ENCODE measurements at regions not wholly inside any gene's neighbourhood (a gene's known extent, or its start where the extent isn't known, plus 50 kb on each side); places are given as distances from the start of the nearest gene placed in this dataset.

DNA sequence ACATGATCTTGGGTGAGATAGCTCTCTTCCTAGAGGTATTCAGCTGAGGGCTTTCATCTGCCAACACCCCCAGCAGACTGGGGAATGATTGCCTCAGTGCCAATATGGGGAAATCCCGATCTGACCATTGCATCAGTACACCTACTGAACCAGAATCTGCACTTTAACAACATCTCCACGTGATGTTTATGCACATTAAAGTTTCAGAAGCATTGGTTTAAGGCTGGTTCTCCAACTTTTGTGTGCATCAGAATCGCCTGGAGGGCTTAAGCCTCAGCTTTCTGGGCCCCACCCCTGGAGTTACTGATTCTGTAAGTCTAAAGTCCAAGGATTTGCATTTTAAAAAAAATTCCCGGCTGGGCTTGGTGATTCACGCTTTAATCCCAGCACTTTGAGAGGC, 123.6 kb upstream of the MED13 start:
- H3K36me3 ChIP-seq (ENCODE audit: control insufficient read depth in 2 of 2, extremely low read depth in 1 of 2, insufficient read depth in 2 of 2, low read length in 2 of 2): no peaks in the 10 kb centered on the region
- H3K27ac ChIP-seq (ENCODE audit: control insufficient read depth, insufficient read depth, low read length): no peak overlapping the region
- DNase-seq (ENCODE audit: low read depth, low spot score): no peak
- H3K9me1 ChIP-seq (ENCODE audit: control insufficient read depth, extremely low read depth, insufficient read depth, low read length): no peaks in the 10 kb centered on the region
- H3K9me3 ChIP-seq (ENCODE audit: control insufficient read depth, low read depth, low read length): no peaks in the 10 kb centered on the region
- no peak overlapping the region for H3K4me2 ChIP-seq (ENCODE audit: control insufficient read depth, extremely low read depth, insufficient read depth, low read depth, low read length)
- H3K9ac ChIP-seq (ENCODE audit: control insufficient read depth, extremely low read depth, insufficient read depth, low read length): no peak overlapping the region
- no peak for TF ChIP-seq EZH2 (IDR thresholded peaks at IDR 0.05; ENCODE audit: low read length)
- TF ChIP-seq, protein P1, sequence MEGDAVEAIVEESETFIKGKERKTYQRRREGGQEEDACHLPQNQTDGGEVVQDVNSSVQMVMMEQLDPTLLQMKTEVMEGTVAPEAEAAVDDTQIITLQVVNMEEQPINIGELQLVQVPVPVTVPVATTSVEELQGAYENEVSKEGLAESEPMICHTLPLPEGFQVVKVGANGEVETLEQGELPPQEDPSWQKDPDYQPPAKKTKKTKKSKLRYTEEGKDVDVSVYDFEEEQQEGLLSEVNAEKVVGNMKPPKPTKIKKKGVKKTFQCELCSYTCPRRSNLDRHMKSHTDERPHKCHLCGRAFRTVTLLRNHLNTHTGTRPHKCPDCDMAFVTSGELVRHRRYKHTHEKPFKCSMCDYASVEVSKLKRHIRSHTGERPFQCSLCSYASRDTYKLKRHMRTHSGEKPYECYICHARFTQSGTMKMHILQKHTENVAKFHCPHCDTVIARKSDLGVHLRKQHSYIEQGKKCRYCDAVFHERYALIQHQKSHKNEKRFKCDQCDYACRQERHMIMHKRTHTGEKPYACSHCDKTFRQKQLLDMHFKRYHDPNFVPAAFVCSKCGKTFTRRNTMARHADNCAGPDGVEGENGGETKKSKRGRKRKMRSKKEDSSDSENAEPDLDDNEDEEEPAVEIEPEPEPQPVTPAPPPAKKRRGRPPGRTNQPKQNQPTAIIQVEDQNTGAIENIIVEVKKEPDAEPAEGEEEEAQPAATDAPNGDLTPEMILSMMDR (optimal IDR thresholded peaks at IDR 0.05 in 1 of 3, IDR thresholded peaks at IDR 0.05 in 1 of 3, conservative IDR thresholded peaks at IDR 0.05 in 1 of 3; ENCODE audit: extremely low read depth in 1 of 3, insufficient read depth in 2 of 3, low read length in 3 of 3): no peak
- no peaks in the 10 kb centered on the region for H3K27me3 ChIP-seq (ENCODE audit: control insufficient read depth, extremely low read depth, insufficient read depth, low read length)
- H3K4me1 ChIP-seq (ENCODE audit: control insufficient read depth, extremely low read depth, insufficient read depth, low read length): no peaks in the 10 kb centered on the region
- no peak overlapping the region for H2AFZ ChIP-seq (ENCODE audit: control insufficient read depth, low read length)
- no peak overlapping the region for H3K4me3 ChIP-seq (ENCODE audit: control insufficient read depth in 2 of 3, extremely low read depth in 1 of 3, insufficient read depth in 2 of 3, low read depth in 1 of 3, low read length in 3 of 3)
- H3K79me2 ChIP-seq (ENCODE audit: control insufficient read depth, insufficient read depth, low read length): no peaks in the 10 kb centered on the region
- dilution Hi-C loops (cut with MboI; ENCODE audit: extremely low pct_ligation_motif_present, low sequenced_read_pairs): no loop called here
- H4K20me1 ChIP-seq (ENCODE audit: control insufficient read depth, extremely low read depth, insufficient read depth, low read length): no peaks in the 10 kb centered on the region
- no peak for FAIRE-seq

- Histone ChIP-seq H3K9me1 (ENCODE audit: control insufficient read depth, extremely low read depth, insufficient read depth, low read length) (no peaks in the 10 kb centered on the region), H3K4me1 (ENCODE audit: control insufficient read depth, extremely low read depth, insufficient read depth, low read length) (no peaks in the 10 kb centered on the region), H3K9ac (ENCODE audit: control insufficient read depth, extremely low read depth, insufficient read depth, low read length) (no peak overlapping the region), H3K9me3 (ENCODE audit: control insufficient read depth, low read depth, low read length) (no peaks in the 10 kb centered on the region), H3K36me3 (ENCODE audit: control insufficient read depth in 2 of 2, extremely low read depth in 1 of 2, insufficient read depth in 2 of 2, low read length in 2 of 2) (no peaks in the 10 kb centered on the region), H3K4me3 (ENCODE audit: control insufficient read depth in 2 of 3, extremely low read depth in 1 of 3, insufficient read depth in 2 of 3, low read depth in 1 of 3, low read length in 3 of 3) (no peak overlapping the region), H2AFZ (ENCODE audit: control insufficient read depth, low read length) (no peak overlapping the region), H3K4me2 (ENCODE audit: control insufficient read depth, extremely low read depth, insufficient read depth, low read depth, low read length) (no peak overlapping the region), H3K27me3 (ENCODE audit: control insufficient read depth, extremely low read depth, insufficient read depth, low read length) (no peaks in the 10 kb centered on the region), H3K27ac (ENCODE audit: control insufficient read depth, insufficient read depth, low read length) (no peak overlapping the region), H3K79me2 (ENCODE audit: control insufficient read depth, insufficient read depth, low read length) (no peaks in the 10 kb centered on the region), H4K20me1 (ENCODE audit: control insufficient read depth, extremely low read depth, insufficient read depth, low read length) (no peaks in the 10 kb centered on the region)
- FAIRE-seq (no peak), DNase-seq (ENCODE audit: low read depth, low spot score) (no peak)
- no peak for TF ChIP-seq EZH2 (IDR thresholded peaks at IDR 0.05; ENCODE audit: low read length)
- TF ChIP-seq, protein P1 (optimal IDR thresholded peaks at IDR 0.05 in 1 of 3, IDR thresholded peaks at IDR 0.05 in 1 of 3, conservative IDR thresholded peaks at IDR 0.05 in 1 of 3; ENCODE audit: extremely low read depth in 1 of 3, insufficient read depth in 2 of 3, low read length in 3 of 3): no peak
- dilution Hi-C loops (cut with MboI; ENCODE audit: extremely low pct_ligation_motif_present, low sequenced_read_pairs): no loop called here
These were observed 122.6 kb upstream of the MED13 start for GRCh38 chr17:62187681-62188080.

Measured in keratinocyte (primary cell).